IMR-90 (cell line): ENCODE measurements at regions not wholly inside any gene's neighbourhood (a gene's known extent, or its start where the extent isn't known, plus 50 kb on each side); places are given as distances from the start of the nearest gene placed in this dataset.

Source experiments
- ATAC-seq: fragments of 200-7000 bp; cut with Tn5 transposase; 2 replicates; pipeline ENCODE4 v1.9.1; 2020; ENCODE audit warnings: low read depth, mild to moderate bottlenecking, moderate library complexity
- BruUV-seq: library from RNA; stranded (reverse); fragments of 400-500 nt; replicated peaks from 2 replicates; lab custom pipeline; 2021; lab: Mats Ljungman, UMichigan
- CTCF ChIA-PET: fragments of 300-600 bp; formaldehyde crosslinking; extraction: SDS; loops from one replicate; lab custom pipeline; 2021; ENCODE audit warnings: antibody characterized with exemption; lab: Yijun Ruan, JAX
- POLR2A ChIA-PET: fragments of 300-600 bp; sonication (Branson Sonifier 250); formaldehyde crosslinking; loops from one replicate; lab custom pipeline; 2022; ENCODE audit warnings: antibody characterized with exemption; ENCODE audit not compliant: unreplicated experiment; lab: Charles Lee
- DNase-seq: peaks from one replicate; pipeline ENCODE4 v3.0.0; 2013
- H2AFZ ChIP-seq: replicated peaks from 2 replicates; pipeline ENCODE3; 2013; ENCODE audit warnings: low read length, mild to moderate bottlenecking; ENCODE audit not compliant: poor library complexity
- H2AK5ac ChIP-seq: 2 replicates; pipeline ENCODE4 v1.6.1; 2013; ENCODE audit warnings: low read depth, low read length, inconsistent platforms
- H2AK9ac ChIP-seq: replicated peaks from 2 replicates; pipeline ENCODE3; 2013; ENCODE audit warnings: mild to moderate bottlenecking, low read depth, low read length, moderate library complexity; ENCODE audit not compliant: poor library complexity
- H2BK120ac ChIP-seq: 2 replicates; pipeline ENCODE4 v1.6.1; 2013; ENCODE audit warnings: low read depth, low read length, inconsistent platforms
- H2BK15ac ChIP-seq: 3 replicates; pipeline ENCODE4 v1.6.1; 2013; ENCODE audit warnings: low read depth, low read length, inconsistent platforms
- H2BK20ac ChIP-seq: 2 replicates; pipeline ENCODE4 v1.6.1; 2013; ENCODE audit warnings: low read depth, mild to moderate bottlenecking, inconsistent platforms, low read length, moderate library complexity
- H2BK5ac ChIP-seq: 2 replicates; pipeline ENCODE4 v1.6.1; 2013; ENCODE audit warnings: mild to moderate bottlenecking, low read depth, low read length, inconsistent platforms; ENCODE audit not compliant: poor library complexity, severe bottlenecking
- H3K14ac ChIP-seq: replicated peaks from 2 replicates; pipeline ENCODE4 v1.6.1; 2013; ENCODE audit warnings: low read depth, low read length, inconsistent platforms
- H3K18ac ChIP-seq: 2 replicates; pipeline ENCODE4 v1.6.1; 2013; ENCODE audit warnings: low read depth, low read length, control low read depth
- H3K23ac ChIP-seq: 2 replicates; pipeline ENCODE4 v1.6.1; 2013; ENCODE audit warnings: low read depth, low read length, inconsistent platforms
- H3K27ac ChIP-seq: 2 replicates; pipeline ENCODE4 v1.5.1; 2013; ENCODE audit warnings: mild to moderate bottlenecking, control low read depth, low read length; ENCODE audit not compliant: insufficient read depth
- H3K27me3 ChIP-seq: 2 replicates; pipeline ENCODE4 v1.6.1; 2013; ENCODE audit warnings: low read length; ENCODE audit not compliant: control insufficient read depth, insufficient read depth
- H3K36me3 ChIP-seq: 2 replicates; pipeline ENCODE4 v1.6.1; 2013; ENCODE audit warnings: low read length, mixed read lengths; ENCODE audit not compliant: control insufficient read depth, insufficient read depth
- H3K4ac ChIP-seq: 2 replicates; pipeline ENCODE4 v1.6.1; 2013; ENCODE audit warnings: low read depth, low read length, inconsistent platforms
- H3K4me1 ChIP-seq: 2 replicates; pipeline ENCODE4 v1.6.1; 2013; ENCODE audit warnings: low read length, mixed read lengths; ENCODE audit not compliant: control insufficient read depth, insufficient read depth
- H3K4me2 ChIP-seq: 2 replicates; pipeline ENCODE4 v1.6.1; 2013; ENCODE audit warnings: low read depth, mild to moderate bottlenecking, control low read depth, low read length, moderate library complexity
- H3K4me3 ChIP-seq: 2 replicates; pipeline ENCODE4 v1.5.1; 2013; ENCODE audit warnings: low read depth, mild to moderate bottlenecking, control low read depth, low read length, moderate library complexity; ENCODE audit not compliant: insufficient read depth
- H3K56ac ChIP-seq: 2 replicates; pipeline ENCODE4 v1.6.1; 2013; ENCODE audit warnings: low read length, inconsistent platforms; ENCODE audit not compliant: insufficient read depth; ENCODE audit errors: extremely low read depth
- H3K79me1 ChIP-seq, 2 experiments: 2 replicates each; pipeline ENCODE4 v1.6.1; 2013; ENCODE audit warnings: low read length in 2 of 2, inconsistent platforms in 1 of 2, low read depth in 1 of 2
- H3K9ac ChIP-seq: 2 replicates; pipeline ENCODE4 v1.6.1; 2013; ENCODE audit warnings: low read depth, low read length, control low read depth
- H3K9me1 ChIP-seq: 2 replicates; pipeline ENCODE4 v1.6.1; 2013; ENCODE audit warnings: low read length, inconsistent platforms; ENCODE audit not compliant: insufficient read depth
- H3K9me3 ChIP-seq: 2 replicates; pipeline ENCODE4 v1.6.1; 2013; ENCODE audit warnings: low read length; ENCODE audit not compliant: control insufficient read depth, insufficient read depth
- H4K20me1 ChIP-seq: 2 replicates; pipeline ENCODE4 v1.6.1; 2013; ENCODE audit warnings: low read length, inconsistent platforms; ENCODE audit not compliant: insufficient read depth
- H4K5ac ChIP-seq: 2 replicates; pipeline ENCODE4 v1.6.1; 2013; ENCODE audit warnings: mild to moderate bottlenecking, low read depth, low read length, control low read depth
- H4K8ac ChIP-seq, 2 experiments: 2 replicates each; pipeline ENCODE4 v1.6.1; 2013; ENCODE audit warnings: low read depth in 2 of 2, low read length in 2 of 2, control low read depth in 1 of 2, inconsistent platforms in 1 of 2
- H4K91ac ChIP-seq: 2 replicates; pipeline ENCODE4 v1.6.1; 2013; ENCODE audit warnings: low read depth, low read length, inconsistent platforms; ENCODE audit not compliant: insufficient read depth
- BHLHE40 ChIP-seq: fragments of 150-350 bp; IDR thresholded peaks from 2 replicates; pipeline ENCODE4 v1.6.1; 2016; ENCODE audit warnings: mild to moderate bottlenecking, low read depth, low read length
- CEBPB ChIP-seq: IDR thresholded peaks from 2 replicates; pipeline ENCODE4 v1.6.1; 2012; ENCODE audit warnings: low read depth, low read length, improper control_type of control experiment
- CHD1 ChIP-seq: IDR thresholded peaks from 2 replicates; pipeline ENCODE4 v1.6.1; 2012; ENCODE audit warnings: low read depth, low read length, improper control_type of control experiment
- CTCF ChIP-seq: conservative IDR thresholded peaks from 2 replicates; pipeline ENCODE4 v1.5.1; 2012; ENCODE audit warnings: mild to moderate bottlenecking, low read depth, low read length, improper control_type of control experiment
- ELK1 ChIP-seq: fragments of 150-350 bp; IDR thresholded peaks from 2 replicates; pipeline ENCODE4 v1.6.1; 2016; ENCODE audit warnings: low read depth, mild to moderate bottlenecking, low read length, moderate library complexity, borderline replicate concordance
- FOS ChIP-seq: fragments of 150-350 bp; IDR thresholded peaks from 2 replicates; pipeline ENCODE4 v1.6.1; 2016; ENCODE audit warnings: low read depth, low read length
- MAFK ChIP-seq: IDR thresholded peaks from 2 replicates; pipeline ENCODE4 v1.6.1; 2012; ENCODE audit warnings: low read depth, low read length, improper control_type of control experiment
- MAZ ChIP-seq: IDR thresholded peaks from 2 replicates; pipeline ENCODE4 v1.6.1; 2012; ENCODE audit warnings: low read depth, mild to moderate bottlenecking, low read length, improper control_type of control experiment, moderate library complexity, borderline replicate concordance
- MXI1 ChIP-seq: IDR thresholded peaks from 2 replicates; pipeline ENCODE4 v1.6.1; 2012; ENCODE audit warnings: low read depth, mild to moderate bottlenecking, low read length, moderate library complexity, borderline replicate concordance
- NFE2L2 ChIP-seq: fragments of 150-350 bp; IDR thresholded peaks from 2 replicates; pipeline ENCODE4 v1.6.1; 2016; ENCODE audit warnings: low read depth, mild to moderate bottlenecking, low read length
- POLR2A ChIP-seq: IDR thresholded peaks from 2 replicates; pipeline ENCODE4 v1.6.1; 2012; ENCODE audit warnings: mild to moderate bottlenecking, low read depth, low read length
- RAD21 ChIP-seq: IDR thresholded peaks from 2 replicates; pipeline ENCODE4 v1.6.1; 2012; ENCODE audit warnings: low read length, improper control_type of control experiment
- RCOR1 ChIP-seq: IDR thresholded peaks from 2 replicates; pipeline ENCODE4 v1.6.1; 2012; ENCODE audit warnings: mild to moderate bottlenecking, low read length, improper control_type of control experiment; ENCODE audit not compliant: insufficient replicate concordance
- RFX5 ChIP-seq: IDR thresholded peaks from 2 replicates; pipeline ENCODE4 v1.8.0; 2012; ENCODE audit warnings: low read depth, mild to moderate bottlenecking, low read length, moderate library complexity
- SMC3 ChIP-seq: fragments of 150-350 bp; IDR thresholded peaks from 2 replicates; pipeline ENCODE4 v1.6.1; 2016; ENCODE audit warnings: low read depth, mild to moderate bottlenecking, antibody characterized with exemption, low read length, moderate library complexity
- USF2 ChIP-seq: fragments of 150-350 bp; IDR thresholded peaks from 2 replicates; pipeline ENCODE4 v1.6.1; 2017; ENCODE audit warnings: mild to moderate bottlenecking, antibody characterized with exemption, low read length, low read depth
- WGBS, 2 experiments: methylation state at CpG; one replicate each; pipeline versions ENCODE4 v1.1.5 to v1.1.7; 2013; ENCODE audit warnings: missing lambda C conversion rate in 2 of 2; ENCODE audit not compliant: insufficient read length in 1 of 2; ENCODE audit errors: extremely low coverage in 2 of 2; 5-methylcytosine and 5-hydroxymethylcytosine counted together
- dilution Hi-C: fragments of 300-500 bp; cut with HindIII; formaldehyde crosslinking; loops from one replicate; pipeline ENCODE4 v1.14.3; 2018; ENCODE audit warnings: low sequenced_read_pairs; ENCODE audit not compliant: unreplicated experiment
- in situ Hi-C: fragments of 300-500 bp; cut with MboI; formaldehyde crosslinking; loops from 3 replicates; pipeline ENCODE4 v1.14.3; 2019; ENCODE audit warnings: low sequenced_read_pairs, inconsistent platforms, mixed read lengths
- intact Hi-C: fragments of 100-400 bp; cut with micrococcal nuclease; formaldehyde crosslinking; loops from 2 replicates; pipeline ENCODE4 v1.10.0; 2022

DNA sequence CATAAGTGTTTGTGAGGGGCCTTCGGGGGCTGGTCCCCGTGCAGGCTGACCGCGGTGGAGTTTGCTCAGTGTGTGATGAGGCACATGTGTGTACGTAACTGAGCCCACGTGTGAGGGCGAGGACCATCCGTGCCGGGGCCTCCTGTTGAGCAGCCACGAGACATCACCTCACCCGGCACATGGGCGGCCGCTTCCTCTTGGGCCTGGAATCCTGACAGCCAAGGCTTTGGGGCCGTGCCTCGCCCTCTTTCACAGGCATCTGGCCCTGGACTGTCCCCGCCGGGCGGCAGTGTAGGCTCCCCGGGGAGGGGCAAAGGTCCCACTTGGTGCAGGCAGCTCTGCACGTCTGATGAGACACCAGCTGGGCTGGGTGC, 202.3 kb downstream of the DLL1 start:
- DNase-seq: no peak
- Histone ChIP-seq H3K18ac (no peak overlapping the region), H2AK9ac (no peak overlapping the region), H3K27me3 (no peaks in the 10 kb centered on the region), H3K4me2 (no peak overlapping the region), H2BK120ac (no peak overlapping the region), H2AK5ac (no peak overlapping the region), H2BK20ac (no peak overlapping the region), H3K36me3 (no peaks in the 10 kb centered on the region), H3K4ac (no peak overlapping the region), H3K4me1 (no peaks in the 10 kb centered on the region), H3K9me3 (peaks cover 47% of the 10 kb centered on the region), H3K4me3 (no peak overlapping the region), H4K91ac (no peak overlapping the region), H2BK5ac (no peak overlapping the region), H4K20me1 (no peaks in the 10 kb centered on the region), H2BK15ac (no peak overlapping the region), H3K27ac (no peak overlapping the region), H4K5ac (no peak overlapping the region), H2AFZ (no peak overlapping the region), H3K9ac (no peak overlapping the region), H4K8ac (no peak overlapping the region), H3K56ac (no peak overlapping the region), H3K14ac (no peak overlapping the region), H3K9me1 (no peaks in the 10 kb centered on the region), H3K23ac (no peak overlapping the region), H3K79me1 (no peaks in the 10 kb centered on the region)
- ChIA-PET POLR2A (no interaction called here), CTCF (no interaction called here)
- ATAC-seq: no peak
- 93% methylated on average over 10 of the region's 20 CpGs; no CpG with 5 or more reads in 1 of the 2 experiments for WGBS, 2 experiments
- intact Hi-C loops (no loop called here), in situ Hi-C loops (no loop called here), dilution Hi-C loops (no loop called here)
- BruUV-seq: no TSS peak
- TF ChIP-seq NFE2L2 (no peak), MAZ (no peak), FOS (no peak), SMC3 (no peak), BHLHE40 (no peak), POLR2A (no peak), ELK1 (no peak), MAFK (no peak), USF2 (no peak), CEBPB (no peak), RCOR1 (no peak), RFX5 (no peak), MXI1 (no peak), CTCF (no peak), CHD1 (no peak), RAD21 (no peak)
